Neural cell (in vitro differentiated cells): ENCODE measurements at regions not wholly inside any gene's neighbourhood (a gene's known extent, or its start where the extent isn't known, plus 50 kb on each side); places are given as distances from the start of the nearest gene placed in this dataset.

ENCODE experiments used
- H2AFZ ChIP-seq: fragments of 200-600, 300-800 bp; sonication (generic), shearing (Covaris generic); 2 replicates; pipeline ENCODE4 v1.6.0; 2014; ENCODE audit warnings: low read depth, mild to moderate bottlenecking, antibody characterized with exemption, low read length, moderate library complexity
- H3F3A ChIP-seq: fragments of 200-600 bp; shearing (Covaris generic); 2 replicates; pipeline ENCODE4 v1.6.1; 2016; ENCODE audit warnings: mild to moderate bottlenecking, moderate library complexity, mixed read lengths, antibody characterized with exemption, low read length; ENCODE audit not compliant: insufficient read depth, poor library complexity, severe bottlenecking
- H3K27ac ChIP-seq: fragments of 200-600, 300-800 bp; sonication (generic), shearing (Covaris generic); 2 replicates; pipeline ENCODE4 v1.5.1; 2014; ENCODE audit warnings: mild to moderate bottlenecking, low read length, moderate library complexity
- H3K27me3 ChIP-seq: fragments of 300-800, 200-600 bp; sonication (generic), shearing (Covaris generic); 2 replicates; pipeline ENCODE4 v1.6.0; 2014; ENCODE audit warnings: mild to moderate bottlenecking, low read depth, low read length, moderate library complexity; ENCODE audit not compliant: insufficient read depth
- H3K36me3 ChIP-seq: fragments of 300-800, 200-600 bp; sonication (generic), shearing (Covaris generic); 2 replicates; pipeline ENCODE4 v1.5.1; 2014; ENCODE audit warnings: mild to moderate bottlenecking, antibody characterized with exemption, low read length, moderate library complexity; ENCODE audit not compliant: insufficient read depth
- H3K4me2 ChIP-seq: fragments of 300-800, 200-600 bp; sonication (generic), shearing (Covaris generic); 2 replicates; pipeline ENCODE4 v1.6.0; 2014; ENCODE audit warnings: mild to moderate bottlenecking, low read length
- H3K4me3 ChIP-seq: fragments of 300-800, 200-600 bp; sonication (generic), shearing (Covaris generic); 2 replicates; pipeline ENCODE4 v1.5.1; 2014; ENCODE audit warnings: mild to moderate bottlenecking, low read length, moderate library complexity
- H3K79me2 ChIP-seq: fragments of 200-600 bp; shearing (Covaris generic); replicated peaks from 2 replicates; pipeline ENCODE4 v1.6.0; 2014; ENCODE audit warnings: mild to moderate bottlenecking, low read length, moderate library complexity; ENCODE audit not compliant: insufficient read depth
- H3K9ac ChIP-seq: fragments of 300-800, 200-600 bp; sonication (generic), shearing (Covaris generic); 2 replicates; pipeline ENCODE4 v1.6.1; 2016; ENCODE audit warnings: mild to moderate bottlenecking, low read length, mixed read lengths
- H3K9me2 ChIP-seq: fragments of 200-600 bp; shearing (Covaris generic); 2 replicates; pipeline ENCODE4 v1.6.1; 2016; ENCODE audit warnings: mild to moderate bottlenecking, low read length, mixed read lengths; ENCODE audit not compliant: insufficient read depth
- H3K9me3 ChIP-seq: fragments of 200-600, 300-800 bp; sonication (generic), shearing (Covaris generic); 2 replicates; pipeline ENCODE4 v1.6.1; 2016; ENCODE audit warnings: mild to moderate bottlenecking, mixed run types, low read length, moderate library complexity, mixed read lengths
- H4K20me1 ChIP-seq: fragments of 200-600 bp; shearing (Covaris generic); 2 replicates; pipeline ENCODE4 v1.6.1; 2016; ENCODE audit warnings: mild to moderate bottlenecking, mixed run types; ENCODE audit not compliant: insufficient read depth
- CTCF ChIP-seq: fragments of 450-650 bp; IDR thresholded peaks from 2 replicates; pipeline ENCODE4 v1.5.1; 2014; ENCODE audit warnings: antibody characterized with exemption, mild to moderate bottlenecking, moderate library complexity; ENCODE audit not compliant: poor library complexity, severe bottlenecking
- EP300 ChIP-seq: fragments of 450-650 bp; conservative IDR thresholded peaks from 2 replicates; pipeline ENCODE4 v1.6.1; 2014; ENCODE audit warnings: antibody characterized with exemption, mild to moderate bottlenecking, moderate library complexity; ENCODE audit not compliant: poor library complexity, severe bottlenecking
- EZH2 ChIP-seq: fragments of 200-600, 300-800 bp; shearing (Covaris generic), sonication (generic); IDR thresholded peaks from 2 replicates; pipeline ENCODE4 v1.6.1; 2014; ENCODE audit warnings: antibody characterized with exemption, low read length, borderline replicate concordance, mild to moderate bottlenecking; ENCODE audit not compliant: insufficient read depth, poor library complexity, severe bottlenecking
- MXI1 ChIP-seq: fragments of 450-650 bp; conservative IDR thresholded peaks from 2 replicates; pipeline ENCODE4 v1.6.1; 2014; ENCODE audit warnings: antibody characterized with exemption, mild to moderate bottlenecking; ENCODE audit not compliant: poor library complexity, severe bottlenecking
- POLR2AphosphoS5 ChIP-seq: IDR thresholded peaks from 2 replicates; pipeline ENCODE4 v1.6.1; 2012
- RAD21 ChIP-seq: fragments of 450-650 bp; conservative IDR thresholded peaks from 2 replicates; pipeline ENCODE4 v1.6.1; 2014; ENCODE audit warnings: antibody characterized with exemption, mild to moderate bottlenecking, moderate library complexity
- SMC3 ChIP-seq: fragments of 450-650 bp; conservative IDR thresholded peaks from 2 replicates; pipeline ENCODE4 v1.6.1; 2014; ENCODE audit warnings: antibody characterized with exemption, mild to moderate bottlenecking, moderate library complexity; ENCODE audit not compliant: poor library complexity
- TAF1 ChIP-seq: IDR thresholded peaks from 2 replicates; pipeline ENCODE4 v1.6.1; 2012; ENCODE audit warnings: low read depth
- TF ChIP-seq, protein P1 (sequence below): IDR thresholded peaks from 2 replicates; pipeline ENCODE4 v1.6.1; 2012; ENCODE audit warnings: borderline replicate concordance

GRCh38 chr15:98363955-98364354 is 284.4 kb upstream of the IGF1R start:
- Histone ChIP-seq H3K9me2 (no peaks in the 10 kb centered on the region), H3K4me3 (no peak overlapping the region), H3F3A (no peaks in the 10 kb centered on the region), H3K9me3 (no peaks in the 10 kb centered on the region), H3K79me2 (no peaks in the 10 kb centered on the region), H4K20me1 (no peaks in the 10 kb centered on the region), H3K4me2 (no peak overlapping the region), H3K27me3 (no peaks in the 10 kb centered on the region), H2AFZ (no peak overlapping the region), H3K9ac (no peak overlapping the region), H3K27ac (no peak overlapping the region), H3K36me3 (no peaks in the 10 kb centered on the region)
- no peak for TF ChIP-seq SMC3
- TF ChIP-seq EP300: no peak
- no peak for TF ChIP-seq EZH2
- no peak for TF ChIP-seq POLR2AphosphoS5
- TF ChIP-seq, protein P1, sequence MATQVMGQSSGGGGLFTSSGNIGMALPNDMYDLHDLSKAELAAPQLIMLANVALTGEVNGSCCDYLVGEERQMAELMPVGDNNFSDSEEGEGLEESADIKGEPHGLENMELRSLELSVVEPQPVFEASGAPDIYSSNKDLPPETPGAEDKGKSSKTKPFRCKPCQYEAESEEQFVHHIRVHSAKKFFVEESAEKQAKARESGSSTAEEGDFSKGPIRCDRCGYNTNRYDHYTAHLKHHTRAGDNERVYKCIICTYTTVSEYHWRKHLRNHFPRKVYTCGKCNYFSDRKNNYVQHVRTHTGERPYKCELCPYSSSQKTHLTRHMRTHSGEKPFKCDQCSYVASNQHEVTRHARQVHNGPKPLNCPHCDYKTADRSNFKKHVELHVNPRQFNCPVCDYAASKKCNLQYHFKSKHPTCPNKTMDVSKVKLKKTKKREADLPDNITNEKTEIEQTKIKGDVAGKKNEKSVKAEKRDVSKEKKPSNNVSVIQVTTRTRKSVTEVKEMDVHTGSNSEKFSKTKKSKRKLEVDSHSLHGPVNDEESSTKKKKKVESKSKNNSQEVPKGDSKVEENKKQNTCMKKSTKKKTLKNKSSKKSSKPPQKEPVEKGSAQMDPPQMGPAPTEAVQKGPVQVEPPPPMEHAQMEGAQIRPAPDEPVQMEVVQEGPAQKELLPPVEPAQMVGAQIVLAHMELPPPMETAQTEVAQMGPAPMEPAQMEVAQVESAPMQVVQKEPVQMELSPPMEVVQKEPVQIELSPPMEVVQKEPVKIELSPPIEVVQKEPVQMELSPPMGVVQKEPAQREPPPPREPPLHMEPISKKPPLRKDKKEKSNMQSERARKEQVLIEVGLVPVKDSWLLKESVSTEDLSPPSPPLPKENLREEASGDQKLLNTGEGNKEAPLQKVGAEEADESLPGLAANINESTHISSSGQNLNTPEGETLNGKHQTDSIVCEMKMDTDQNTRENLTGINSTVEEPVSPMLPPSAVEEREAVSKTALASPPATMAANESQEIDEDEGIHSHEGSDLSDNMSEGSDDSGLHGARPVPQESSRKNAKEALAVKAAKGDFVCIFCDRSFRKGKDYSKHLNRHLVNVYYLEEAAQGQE: no peak
- TF ChIP-seq MXI1: no peak
- TF ChIP-seq TAF1: no peak
- no peak for TF ChIP-seq RAD21
- no peak for TF ChIP-seq CTCF

- Histone ChIP-seq H3K27me3 (no peaks in the 10 kb centered on the region), H3K4me2 (no peak overlapping the region), H3K36me3 (no peaks in the 10 kb centered on the region), H4K20me1 (no peaks in the 10 kb centered on the region), H3K27ac (no peak overlapping the region), H3K9me2 (no peaks in the 10 kb centered on the region), H2AFZ (no peak overlapping the region), H3F3A (no peaks in the 10 kb centered on the region), H3K9me3 (no peaks in the 10 kb centered on the region), H3K79me2 (no peaks in the 10 kb centered on the region), H3K9ac (no peak overlapping the region), H3K4me3 (no peak overlapping the region)
- TF ChIP-seq MXI1 (no peak), TAF1 (no peak), EP300 (no peak), RAD21 (no peak), POLR2AphosphoS5 (no peak), SMC3 (no peak), CTCF (no peak), EZH2 (no peak)
- TF ChIP-seq, protein P1: no peak
Observed at GRCh38 chr15:98369081-98369716, 279.1 kb upstream of the IGF1R start.
